OCI-LY7 (cell line): ENCODE measurements at regions not wholly inside any gene's neighbourhood (a gene's known extent, or its start where the extent isn't known, plus 50 kb on each side); places are given as distances from the start of the nearest gene placed in this dataset.

Experiments used
- BruUV-seq: library from RNA; stranded (reverse); fragments of 400-500 nt; replicated peaks from 2 replicates; lab custom pipeline; 2021; lab: Mats Ljungman, UMichigan
- CTCF ChIA-PET: fragments of 300-600 bp; sonication (Branson Sonifier 250); formaldehyde crosslinking; loops from one replicate; lab custom pipeline; 2022; ENCODE audit warnings: antibody characterized with exemption; ENCODE audit not compliant: unreplicated experiment; lab: Charles Lee
- POLR2A ChIA-PET: fragments of 300-600 bp; sonication (Branson Sonifier 250); formaldehyde crosslinking; loops from one replicate; lab custom pipeline; 2022; ENCODE audit warnings: antibody characterized with exemption; lab: Charles Lee
- DNase-seq: peaks from one replicate; pipeline ENCODE4 v3.0.0-alpha.2; 2015; ENCODE audit warnings: low spot score
- H2AFZ ChIP-seq: fragments of 200-600 bp; sonication (generic), shearing (Covaris generic); 2 replicates; pipeline ENCODE4 v1.6.1; 2014; ENCODE audit warnings: mild to moderate bottlenecking, antibody characterized with exemption, low read length, moderate library complexity
- H3K27ac ChIP-seq: fragments of 200-600 bp; sonication (generic); 2 replicates; pipeline ENCODE4 v1.5.1; 2014; ENCODE audit warnings: mixed run types, low read depth, mild to moderate bottlenecking, moderate library complexity, low read length, inconsistent platforms; ENCODE audit not compliant: poor library complexity, severe bottlenecking
- H3K36me3 ChIP-seq: fragments of 200-600 bp; sonication (generic); 2 replicates; pipeline ENCODE4 v1.6.1; 2014; ENCODE audit warnings: mild to moderate bottlenecking, antibody characterized with exemption, low read length, moderate library complexity, mixed read lengths; ENCODE audit not compliant: insufficient read depth
- H3K4me1 ChIP-seq: fragments of 200-600 bp; sonication (generic); 2 replicates; pipeline ENCODE4 v1.5.1; 2014; ENCODE audit warnings: mild to moderate bottlenecking, low read length; ENCODE audit not compliant: insufficient read depth, poor library complexity, severe bottlenecking
- H3K4me2 ChIP-seq: fragments of 200-600 bp; sonication (generic); 2 replicates; pipeline ENCODE4 v1.6.1; 2014; ENCODE audit warnings: mild to moderate bottlenecking, low read length
- H3K4me3 ChIP-seq: fragments of 200-600 bp; sonication (generic); 2 replicates; pipeline ENCODE4 v1.5.1; 2014; ENCODE audit warnings: mild to moderate bottlenecking, low read depth, low read length; ENCODE audit not compliant: poor library complexity, severe bottlenecking
- H3K79me2 ChIP-seq: fragments of 200-600 bp; sonication (generic); 2 replicates; pipeline ENCODE4 v1.6.1; 2016; ENCODE audit warnings: low read depth, mild to moderate bottlenecking, low read length, moderate library complexity, mixed read lengths; ENCODE audit not compliant: insufficient read depth
- H3K9me2 ChIP-seq: fragments of 200-600 bp; sonication (generic); 2 replicates; pipeline ENCODE4 v1.6.1; 2016; ENCODE audit warnings: mild to moderate bottlenecking, low read length, mixed read lengths; ENCODE audit not compliant: insufficient read depth
- H3K9me3 ChIP-seq: fragments of 200-600 bp; sonication (generic); 2 replicates; pipeline ENCODE4 v1.6.1; 2014; ENCODE audit warnings: mild to moderate bottlenecking, mixed run types, low read length, mixed read lengths
- H4K20me1 ChIP-seq: fragments of 200-600 bp; sonication (generic); 2 replicates; pipeline ENCODE4 v1.6.1; 2014; ENCODE audit warnings: mild to moderate bottlenecking, antibody characterized with exemption, low read length, moderate library complexity, mixed read lengths; ENCODE audit not compliant: insufficient read depth
- EZH2phosphoT487 ChIP-seq: fragments of 200-600 bp; sonication (generic); IDR thresholded peaks from 2 replicates; pipeline ENCODE4 v1.6.1; 2018; ENCODE audit warnings: low read depth, borderline replicate concordance, mild to moderate bottlenecking, mixed run types, antibody characterized with exemption, low read length, moderate library complexity, mixed read lengths
- intact Hi-C: fragments of 100-400 bp; cut with micrococcal nuclease; formaldehyde crosslinking; loops from one replicate; pipeline ENCODE4 v1.10.0; 2022; ENCODE audit not compliant: unreplicated experiment
- TF ChIP-seq, protein P1 (sequence below): fragments of 200-600 bp; sonication (generic); conservative IDR thresholded peaks from 2 replicates; pipeline ENCODE4 v1.5.1; 2014; ENCODE audit warnings: mild to moderate bottlenecking, antibody characterized with exemption, low read length, moderate library complexity, mixed read lengths

DNA sequence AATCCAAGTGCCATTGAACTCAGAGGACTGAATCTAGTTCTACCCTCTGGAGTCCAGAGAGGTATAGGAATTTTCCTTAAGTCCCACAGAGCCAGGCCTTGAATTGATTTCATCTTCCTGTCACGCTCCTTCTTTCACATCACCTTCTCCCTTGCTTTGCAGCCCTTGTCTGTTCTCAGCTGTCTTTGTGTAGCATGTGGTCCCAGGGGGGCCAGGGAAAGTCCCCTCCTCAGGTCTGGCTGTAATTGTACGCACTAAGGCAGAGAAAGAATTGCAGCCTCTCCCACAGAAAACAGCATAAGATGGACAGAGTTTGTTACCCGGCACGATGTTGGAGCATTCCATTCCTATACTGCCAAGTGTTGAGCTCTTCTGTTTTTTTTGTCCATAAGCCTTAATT lies 153.6 kb downstream of the FAM78B start:
- H3K27ac ChIP-seq = no peak overlapping the region
- TF ChIP-seq EZH2phosphoT487 = no peak
- TF ChIP-seq, protein P1, sequence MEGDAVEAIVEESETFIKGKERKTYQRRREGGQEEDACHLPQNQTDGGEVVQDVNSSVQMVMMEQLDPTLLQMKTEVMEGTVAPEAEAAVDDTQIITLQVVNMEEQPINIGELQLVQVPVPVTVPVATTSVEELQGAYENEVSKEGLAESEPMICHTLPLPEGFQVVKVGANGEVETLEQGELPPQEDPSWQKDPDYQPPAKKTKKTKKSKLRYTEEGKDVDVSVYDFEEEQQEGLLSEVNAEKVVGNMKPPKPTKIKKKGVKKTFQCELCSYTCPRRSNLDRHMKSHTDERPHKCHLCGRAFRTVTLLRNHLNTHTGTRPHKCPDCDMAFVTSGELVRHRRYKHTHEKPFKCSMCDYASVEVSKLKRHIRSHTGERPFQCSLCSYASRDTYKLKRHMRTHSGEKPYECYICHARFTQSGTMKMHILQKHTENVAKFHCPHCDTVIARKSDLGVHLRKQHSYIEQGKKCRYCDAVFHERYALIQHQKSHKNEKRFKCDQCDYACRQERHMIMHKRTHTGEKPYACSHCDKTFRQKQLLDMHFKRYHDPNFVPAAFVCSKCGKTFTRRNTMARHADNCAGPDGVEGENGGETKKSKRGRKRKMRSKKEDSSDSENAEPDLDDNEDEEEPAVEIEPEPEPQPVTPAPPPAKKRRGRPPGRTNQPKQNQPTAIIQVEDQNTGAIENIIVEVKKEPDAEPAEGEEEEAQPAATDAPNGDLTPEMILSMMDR = no peak
- no peaks in the 10 kb centered on the region for H4K20me1 ChIP-seq
- H3K79me2 ChIP-seq = no peaks in the 10 kb centered on the region
- intact Hi-C loops = no loop called here
- H3K4me1 ChIP-seq = no peaks in the 10 kb centered on the region
- no peak for DNase-seq
- no peaks in the 10 kb centered on the region for H3K9me2 ChIP-seq
- ChIA-PET CTCF (no interaction called here), POLR2A (no interaction called here)
- no peaks in the 10 kb centered on the region for H3K36me3 ChIP-seq
- H3K4me3 ChIP-seq = no peak overlapping the region
- no peaks in the 10 kb centered on the region for H3K9me3 ChIP-seq
- no peak overlapping the region for H2AFZ ChIP-seq
- H3K4me2 ChIP-seq = no peak overlapping the region
- no TSS peak for BruUV-seq

DNA sequence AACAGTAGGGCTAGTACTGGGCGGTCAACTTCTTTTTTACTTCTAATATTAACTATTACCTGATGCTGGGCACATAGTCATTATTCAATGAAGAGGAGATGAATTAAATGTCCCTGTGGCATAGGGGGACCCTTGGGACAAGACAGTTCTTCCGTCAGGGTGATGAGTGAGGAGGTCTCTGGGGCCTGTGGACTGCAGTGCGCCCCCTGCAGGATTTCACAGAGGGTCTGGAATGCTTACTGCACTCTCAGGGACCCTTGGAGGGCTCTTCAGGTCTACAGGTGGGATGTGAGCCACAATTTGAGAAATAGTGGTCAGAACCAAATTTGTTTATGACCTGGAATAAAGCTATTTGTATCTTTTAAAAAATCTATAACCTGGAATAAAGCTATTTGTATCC lies 149.4 kb downstream of the FAM78B start:
- H2AFZ ChIP-seq = no peak overlapping the region
- no TSS peak for BruUV-seq
- no peak overlapping the region for H3K4me3 ChIP-seq
- H3K4me2 ChIP-seq = no peak overlapping the region
- H3K36me3 ChIP-seq = no peaks in the 10 kb centered on the region
- no peaks in the 10 kb centered on the region for H3K9me3 ChIP-seq
- H3K27ac ChIP-seq = no peak overlapping the region
- H3K4me1 ChIP-seq = no peaks in the 10 kb centered on the region
- ChIA-PET POLR2A (interaction anchor here (0.5 kb wide), 1 partner anchor 393 kb away, joined by 3 read pairs; no protein-coding TSS in a partner anchor), CTCF (no interaction called here)
- H3K9me2 ChIP-seq = no peaks in the 10 kb centered on the region
- DNase-seq = peak; percentile 5
- no peak for TF ChIP-seq EZH2phosphoT487
- TF ChIP-seq, protein P1 = peak; percentile 68
- H3K79me2 ChIP-seq = no peaks in the 10 kb centered on the region
- intact Hi-C loops = no loop called here
- H4K20me1 ChIP-seq = no peaks in the 10 kb centered on the region
